RWPE2 (cell line): ENCODE measurements at regions not wholly inside any gene's neighbourhood (a gene's known extent, or its start where the extent isn't known, plus 50 kb on each side); places are given as distances from the start of the nearest gene placed in this dataset.
"Not testable (repeated sequence)": the region's sequence is repeated elsewhere in the genome, so short reads cannot be mapped to it uniquely, and the experiment has no call there.

Experiments
- ATAC-seq: fragments of 200-7000 bp; cut with Tn5 transposase; 3 replicates; pipeline ENCODE4 v1.9.1; 2021; ENCODE audit warnings: low read depth
- DNase-seq: peaks from one replicate; pipeline ENCODE4 v3.0.0-alpha.2; 2020; ENCODE audit warnings: low spot score
- H3K27ac ChIP-seq: fragments of 450-650 bp; 2 replicates; pipeline ENCODE4 v1.5.1; 2017; ENCODE audit warnings: mild to moderate bottlenecking; ENCODE audit not compliant: poor library complexity, severe bottlenecking
- H3K27me3 ChIP-seq: fragments of 250-450 bp; sonication (Bioruptor Pico); 2 replicates; pipeline ENCODE4 v1.5.1; 2021; ENCODE audit warnings: mild to moderate bottlenecking, moderate library complexity; ENCODE audit not compliant: insufficient read depth, poor library complexity, severe bottlenecking
- H3K36me3 ChIP-seq: fragments of 250-450 bp; sonication (Bioruptor Pico); 2 replicates; pipeline ENCODE4 v1.5.1; 2020; ENCODE audit warnings: low read depth, mild to moderate bottlenecking, moderate library complexity
- H3K4me1 ChIP-seq: fragments of 250-450 bp; sonication (Bioruptor Pico); 2 replicates; pipeline ENCODE4 v1.5.1; 2021; ENCODE audit warnings: mild to moderate bottlenecking, moderate library complexity; ENCODE audit not compliant: insufficient read depth, poor library complexity, severe bottlenecking
- H3K4me3 ChIP-seq: fragments of 250-450 bp; sonication (Bioruptor Pico); 2 replicates; pipeline ENCODE4 v1.5.1; 2021; ENCODE audit warnings: mild to moderate bottlenecking, moderate library complexity; ENCODE audit not compliant: severe bottlenecking
- H3K9me3 ChIP-seq: fragments of 250-450 bp; sonication (Bioruptor Pico); 2 replicates; pipeline ENCODE4 v1.5.1; 2021; ENCODE audit warnings: mild to moderate bottlenecking, moderate library complexity; ENCODE audit not compliant: severe bottlenecking
- CTCF ChIP-seq: fragments of 450-650 bp; IDR thresholded peaks from one replicate; pipeline ENCODE4 v1.5.1; 2017; ENCODE audit warnings: mild to moderate bottlenecking, moderate library complexity; ENCODE audit not compliant: poor library complexity, severe bottlenecking

GRCh38 chr12:40444174-40444573, 219.4 kb downstream of the LRRK2 start:
- Histone ChIP-seq H3K4me1 (no peaks in the 10 kb centered on the region), H3K4me3 (no peak overlapping the region), H3K36me3 (no peaks in the 10 kb centered on the region), H3K9me3 (no peaks in the 10 kb centered on the region), H3K27ac (no peak overlapping the region), H3K27me3 (no peaks in the 10 kb centered on the region)
- ATAC-seq (no peak), DNase-seq (no peak)
- TF ChIP-seq CTCF = no peak

GRCh38 chr12:40446385-40446784, 221.6 kb downstream of the LRRK2 start:
- no peak overlapping the region for H3K27ac ChIP-seq
- no peak for DNase-seq
- H3K27me3 ChIP-seq = no peaks in the 10 kb centered on the region

GRCh38 chr12:40448523-40448922, 223.7 kb downstream of the LRRK2 start:
- not testable (repeated sequence) for H3K27ac ChIP-seq, H3K27me3 ChIP-seq, ATAC-seq, H3K36me3 ChIP-seq, DNase-seq, H3K9me3 ChIP-seq, H3K4me3 ChIP-seq, H3K4me1 ChIP-seq

More at GRCh38 chr12:40446385-40446784, 221.6 kb downstream of the LRRK2 start:
- no peak for ATAC-seq
- TF ChIP-seq CTCF = peak; percentile 60
- H3K9me3 ChIP-seq = no peaks in the 10 kb centered on the region
- no peak overlapping the region for H3K4me3 ChIP-seq
- H3K36me3 ChIP-seq = no peaks in the 10 kb centered on the region
- H3K4me1 ChIP-seq = no peaks in the 10 kb centered on the region

- Histone ChIP-seq H3K4me1 (no peaks in the 10 kb centered on the region), H3K36me3 (no peaks in the 10 kb centered on the region), H3K4me3 (no peak overlapping the region), H3K9me3 (no peaks in the 10 kb centered on the region), H3K27me3 (peaks cover 6% of the 10 kb centered on the region), H3K27ac (no peak overlapping the region)
- no peak for TF ChIP-seq CTCF
- DNase-seq = no peak
- no peak for ATAC-seq
These were observed 226.9 kb downstream of the LRRK2 start for GRCh38 chr12:40451661-40452060.

- H3K9me3 ChIP-seq = no peaks in the 10 kb centered on the region
- no peak overlapping the region for H3K27ac ChIP-seq
- no peak overlapping the region for H3K4me3 ChIP-seq
- no peak for TF ChIP-seq CTCF
- no peak for ATAC-seq
- H3K27me3 ChIP-seq = no peaks in the 10 kb centered on the region
- H3K36me3 ChIP-seq = no peaks in the 10 kb centered on the region
- DNase-seq = no peak
- no peaks in the 10 kb centered on the region for H3K4me1 ChIP-seq
These were observed 228.1 kb upstream of the CNTN1 start for GRCh38 chr12:40464121-40464520.
